ENCODE measurements at regions not wholly inside any gene's neighbourhood (a gene's known extent, or its start where the extent isn't known, plus 50 kb on each side); places are given as distances from the start of the nearest gene placed in this dataset.

DNA sequence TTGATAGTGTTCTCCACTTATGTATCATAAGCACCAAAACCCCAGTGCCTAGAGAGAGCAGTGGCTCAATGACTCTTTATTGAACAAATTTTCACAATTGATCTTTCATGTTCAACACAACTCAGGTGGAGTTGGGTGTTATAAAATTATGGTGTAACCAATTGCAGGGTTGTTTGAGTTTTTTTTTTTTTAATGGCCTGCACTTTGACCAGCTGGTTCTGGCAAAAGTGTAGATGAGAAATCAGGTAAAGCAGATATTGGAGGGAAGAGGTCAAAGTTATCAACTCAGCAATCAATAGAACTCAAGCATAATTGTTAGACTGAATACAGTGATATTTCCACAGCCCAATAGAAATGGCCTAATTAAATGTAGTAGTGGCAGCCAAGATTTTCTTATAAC lies 1386.3 kb downstream of the SUCLG1 start:
- TF ChIP-seq, protein P1, sequence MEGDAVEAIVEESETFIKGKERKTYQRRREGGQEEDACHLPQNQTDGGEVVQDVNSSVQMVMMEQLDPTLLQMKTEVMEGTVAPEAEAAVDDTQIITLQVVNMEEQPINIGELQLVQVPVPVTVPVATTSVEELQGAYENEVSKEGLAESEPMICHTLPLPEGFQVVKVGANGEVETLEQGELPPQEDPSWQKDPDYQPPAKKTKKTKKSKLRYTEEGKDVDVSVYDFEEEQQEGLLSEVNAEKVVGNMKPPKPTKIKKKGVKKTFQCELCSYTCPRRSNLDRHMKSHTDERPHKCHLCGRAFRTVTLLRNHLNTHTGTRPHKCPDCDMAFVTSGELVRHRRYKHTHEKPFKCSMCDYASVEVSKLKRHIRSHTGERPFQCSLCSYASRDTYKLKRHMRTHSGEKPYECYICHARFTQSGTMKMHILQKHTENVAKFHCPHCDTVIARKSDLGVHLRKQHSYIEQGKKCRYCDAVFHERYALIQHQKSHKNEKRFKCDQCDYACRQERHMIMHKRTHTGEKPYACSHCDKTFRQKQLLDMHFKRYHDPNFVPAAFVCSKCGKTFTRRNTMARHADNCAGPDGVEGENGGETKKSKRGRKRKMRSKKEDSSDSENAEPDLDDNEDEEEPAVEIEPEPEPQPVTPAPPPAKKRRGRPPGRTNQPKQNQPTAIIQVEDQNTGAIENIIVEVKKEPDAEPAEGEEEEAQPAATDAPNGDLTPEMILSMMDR (IDR thresholded peaks at IDR 0.05; ENCODE audit: borderline replicate concordance, extremely low read depth, insufficient read depth), result no peak
- FAIRE-seq, result no peak
- intact Hi-C loops (cut with DNase I), result no loop called here
- DNase-seq, result no peak
- Histone ChIP-seq H3K9me3 (ENCODE audit: control insufficient read depth in 2 of 3, insufficient read depth in 1 of 3, low read length in 3 of 3) (no peaks in the 10 kb centered on the region), H3K4me1 (ENCODE audit: control insufficient read depth in 2 of 3, insufficient read depth in 2 of 3, low read depth in 1 of 3, low read length in 3 of 3) (no peaks in the 10 kb centered on the region), H3K4me3 (ENCODE audit: low read length in 3 of 3) (no peak overlapping the region), H3K9ac (ENCODE audit: low read length in 3 of 3) (no peak overlapping the region), H3K27me3 (ENCODE audit: control insufficient read depth, insufficient read depth, low read length) (no peaks in the 10 kb centered on the region), H3K36me3 (ENCODE audit: control insufficient read depth in 2 of 3, insufficient read depth in 3 of 3, low read length in 3 of 3) (no peaks in the 10 kb centered on the region), H3K27ac (ENCODE audit: low read depth in 2 of 2, low read length in 2 of 2) (no peak overlapping the region)

DNA sequence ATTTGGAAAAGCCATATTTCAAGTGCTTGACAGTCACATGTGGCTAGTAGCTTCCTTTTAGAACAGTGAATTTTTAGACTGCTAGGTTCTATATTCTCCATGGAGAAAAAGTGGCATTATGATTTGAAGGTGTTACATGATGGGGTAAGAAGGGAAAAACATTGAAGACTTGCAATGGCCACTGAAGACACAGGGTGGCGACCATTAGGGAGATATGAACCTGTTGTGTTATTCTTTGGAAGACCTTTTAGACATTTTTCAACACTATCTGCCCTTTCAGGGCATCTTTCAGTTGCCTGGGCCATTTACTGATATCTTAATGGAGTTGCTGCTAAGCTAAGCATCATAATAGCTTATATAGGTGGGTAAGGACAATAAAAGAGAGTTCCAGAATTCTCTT lies 1387.2 kb downstream of the SUCLG1 start:
- Histone ChIP-seq H3K9me3 (ENCODE audit: control insufficient read depth in 2 of 3, insufficient read depth in 1 of 3, low read length in 3 of 3) (no peaks in the 10 kb centered on the region), H3K9ac (ENCODE audit: low read length in 3 of 3) (no peak overlapping the region), H3K27me3 (ENCODE audit: control insufficient read depth, insufficient read depth, low read length) (no peaks in the 10 kb centered on the region), H3K27ac (ENCODE audit: low read depth in 2 of 2, low read length in 2 of 2) (no peak overlapping the region), H3K36me3 (ENCODE audit: control insufficient read depth in 2 of 3, insufficient read depth in 3 of 3, low read length in 3 of 3) (no peaks in the 10 kb centered on the region), H3K4me1 (ENCODE audit: control insufficient read depth in 2 of 3, insufficient read depth in 2 of 3, low read depth in 1 of 3, low read length in 3 of 3) (no peaks in the 10 kb centered on the region), H3K4me3 (ENCODE audit: low read length in 3 of 3) (no peak overlapping the region)
- TF ChIP-seq, protein P1 (IDR thresholded peaks at IDR 0.05; ENCODE audit: borderline replicate concordance, extremely low read depth, insufficient read depth), result no peak
- FAIRE-seq (no peak), DNase-seq (no peak)
- intact Hi-C loops (cut with DNase I), result no loop called here

DNA sequence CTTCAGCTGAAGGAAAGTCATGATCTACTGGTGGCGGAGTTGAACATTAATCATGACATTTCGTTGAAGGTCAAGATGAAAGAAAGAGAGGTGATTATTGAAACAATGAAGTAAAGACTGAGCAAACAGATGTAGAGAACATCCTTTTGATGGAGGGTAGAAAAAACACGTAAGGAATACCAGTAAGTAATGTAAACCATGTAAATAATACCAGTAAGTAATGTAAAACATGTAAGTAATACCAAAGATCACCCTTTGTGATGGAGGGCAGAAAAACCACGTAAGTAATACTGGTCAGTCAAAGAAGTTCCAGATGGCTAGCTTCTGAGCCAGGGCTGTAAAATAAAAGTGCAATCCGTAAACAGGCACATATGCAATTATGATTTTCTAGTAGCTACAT lies 1387.7 kb downstream of the SUCLG1 start:
- no peak overlapping the region for H3K9ac ChIP-seq (ENCODE audit: low read length in 3 of 3)
- intact Hi-C loops (cut with DNase I), result no loop called here
- no peak overlapping the region for H3K27ac ChIP-seq (ENCODE audit: low read depth in 2 of 2, low read length in 2 of 2)
- TF ChIP-seq, protein P1 (IDR thresholded peaks at IDR 0.05; ENCODE audit: borderline replicate concordance, extremely low read depth, insufficient read depth), result no peak
- H3K36me3 ChIP-seq (ENCODE audit: control insufficient read depth in 2 of 3, insufficient read depth in 3 of 3, low read length in 3 of 3), result no peaks in the 10 kb centered on the region
- FAIRE-seq (no peak), DNase-seq (peak in 2 of 5 donors; percentile 4 to 19)
- no peaks in the 10 kb centered on the region for H3K4me1 ChIP-seq (ENCODE audit: control insufficient read depth in 2 of 3, insufficient read depth in 2 of 3, low read depth in 1 of 3, low read length in 3 of 3)
- no peak overlapping the region for H3K4me3 ChIP-seq (ENCODE audit: low read length in 3 of 3)
- H3K27me3 ChIP-seq (ENCODE audit: control insufficient read depth, insufficient read depth, low read length), result no peaks in the 10 kb centered on the region
- H3K9me3 ChIP-seq (ENCODE audit: control insufficient read depth in 2 of 3, insufficient read depth in 1 of 3, low read length in 3 of 3), result no peaks in the 10 kb centered on the region

DNA sequence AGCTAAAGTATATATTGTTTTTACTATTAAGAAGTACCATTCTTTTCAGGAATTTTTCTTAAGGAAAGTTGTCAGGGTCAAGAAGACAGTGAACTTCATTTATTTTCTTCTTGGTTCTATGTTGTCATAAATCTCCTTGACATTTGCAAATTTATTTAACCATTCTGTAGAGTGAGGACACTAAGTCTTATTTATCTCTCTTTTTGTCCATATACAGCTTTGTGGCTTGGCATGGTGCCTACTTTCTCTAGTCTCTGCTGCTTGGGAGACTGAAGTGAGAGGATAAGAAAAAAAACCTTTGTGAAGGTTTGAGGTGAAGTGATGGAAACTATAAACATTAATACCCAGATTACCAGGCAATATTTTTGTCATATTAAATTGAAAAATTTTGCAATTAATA lies 1389.4 kb downstream of the SUCLG1 start:
- DNase-seq (peak in 2 of 5 donors; percentile 9 to 38), FAIRE-seq (no peak)
- no peak overlapping the region for H3K4me3 ChIP-seq (ENCODE audit: low read length in 3 of 3)
- H3K27me3 ChIP-seq (ENCODE audit: control insufficient read depth, insufficient read depth, low read length), result no peaks in the 10 kb centered on the region
- TF ChIP-seq, protein P1 (IDR thresholded peaks at IDR 0.05; ENCODE audit: borderline replicate concordance, extremely low read depth, insufficient read depth), result no peak
- no peaks in the 10 kb centered on the region for H3K36me3 ChIP-seq (ENCODE audit: control insufficient read depth in 2 of 3, insufficient read depth in 3 of 3, low read length in 3 of 3)
- H3K9me3 ChIP-seq (ENCODE audit: control insufficient read depth in 2 of 3, insufficient read depth in 1 of 3, low read length in 3 of 3), result no peaks in the 10 kb centered on the region
- no peaks in the 10 kb centered on the region for H3K4me1 ChIP-seq (ENCODE audit: control insufficient read depth in 2 of 3, insufficient read depth in 2 of 3, low read depth in 1 of 3, low read length in 3 of 3)
- H3K9ac ChIP-seq (ENCODE audit: low read length in 3 of 3), result no peak overlapping the region
- intact Hi-C loops (cut with DNase I), result no loop called here
- no peak overlapping the region for H3K27ac ChIP-seq (ENCODE audit: low read depth in 2 of 2, low read length in 2 of 2)
